ENCODE measurements at regions not wholly inside any gene's neighbourhood (a gene's known extent, or its start where the extent isn't known, plus 50 kb on each side); places are given as distances from the start of the nearest gene placed in this dataset.

DNA sequence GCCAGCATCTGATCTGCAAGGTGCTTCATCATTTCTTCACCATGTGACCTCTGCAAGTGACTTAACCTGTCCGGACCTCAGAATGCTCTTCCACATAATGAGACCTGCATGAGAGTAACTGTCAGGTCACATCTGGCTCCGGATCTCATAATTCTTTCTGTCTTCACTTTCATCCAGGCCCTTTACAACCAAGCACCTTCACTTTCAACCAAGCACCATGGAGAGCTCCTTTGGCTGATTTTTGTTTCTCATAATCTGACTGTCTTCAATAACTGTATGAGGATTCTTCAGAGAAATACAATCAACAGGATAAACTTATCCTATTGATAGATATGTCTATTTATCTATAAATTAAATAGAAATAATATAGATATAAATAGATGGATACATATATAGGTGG lies 148.1 kb downstream of the VCX3A start:
- ChIA-PET POLR2A (no interaction called here), CTCF (no interaction called here)
- Histone ChIP-seq H3K27me3 (ENCODE audit: control insufficient read depth, insufficient read depth, low read length) (no peaks in the 10 kb centered on the region), H3K4me3 (ENCODE audit: low read depth in 2 of 2, low read length in 2 of 2) (no peak overlapping the region), H3K4me1 (ENCODE audit: control insufficient read depth, insufficient read depth, low read length) (no peaks in the 10 kb centered on the region), H3K9me3 (ENCODE audit: control insufficient read depth, insufficient read depth, low read depth, low read length) (no peaks in the 10 kb centered on the region), H3K36me3 (ENCODE audit: control insufficient read depth, insufficient read depth, low read length) (no peaks in the 10 kb centered on the region), H3K27ac (ENCODE audit: low read length) (no peak overlapping the region)
- BruUV-seq (replicated peaks), result no TSS peak
- DNase-seq (ENCODE audit: low read depth, low spot score) (no peak), ATAC-seq (no peak)
- TF ChIP-seq, protein P1, sequence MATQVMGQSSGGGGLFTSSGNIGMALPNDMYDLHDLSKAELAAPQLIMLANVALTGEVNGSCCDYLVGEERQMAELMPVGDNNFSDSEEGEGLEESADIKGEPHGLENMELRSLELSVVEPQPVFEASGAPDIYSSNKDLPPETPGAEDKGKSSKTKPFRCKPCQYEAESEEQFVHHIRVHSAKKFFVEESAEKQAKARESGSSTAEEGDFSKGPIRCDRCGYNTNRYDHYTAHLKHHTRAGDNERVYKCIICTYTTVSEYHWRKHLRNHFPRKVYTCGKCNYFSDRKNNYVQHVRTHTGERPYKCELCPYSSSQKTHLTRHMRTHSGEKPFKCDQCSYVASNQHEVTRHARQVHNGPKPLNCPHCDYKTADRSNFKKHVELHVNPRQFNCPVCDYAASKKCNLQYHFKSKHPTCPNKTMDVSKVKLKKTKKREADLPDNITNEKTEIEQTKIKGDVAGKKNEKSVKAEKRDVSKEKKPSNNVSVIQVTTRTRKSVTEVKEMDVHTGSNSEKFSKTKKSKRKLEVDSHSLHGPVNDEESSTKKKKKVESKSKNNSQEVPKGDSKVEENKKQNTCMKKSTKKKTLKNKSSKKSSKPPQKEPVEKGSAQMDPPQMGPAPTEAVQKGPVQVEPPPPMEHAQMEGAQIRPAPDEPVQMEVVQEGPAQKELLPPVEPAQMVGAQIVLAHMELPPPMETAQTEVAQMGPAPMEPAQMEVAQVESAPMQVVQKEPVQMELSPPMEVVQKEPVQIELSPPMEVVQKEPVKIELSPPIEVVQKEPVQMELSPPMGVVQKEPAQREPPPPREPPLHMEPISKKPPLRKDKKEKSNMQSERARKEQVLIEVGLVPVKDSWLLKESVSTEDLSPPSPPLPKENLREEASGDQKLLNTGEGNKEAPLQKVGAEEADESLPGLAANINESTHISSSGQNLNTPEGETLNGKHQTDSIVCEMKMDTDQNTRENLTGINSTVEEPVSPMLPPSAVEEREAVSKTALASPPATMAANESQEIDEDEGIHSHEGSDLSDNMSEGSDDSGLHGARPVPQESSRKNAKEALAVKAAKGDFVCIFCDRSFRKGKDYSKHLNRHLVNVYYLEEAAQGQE (IDR thresholded peaks at IDR 0.05; ENCODE audit: insufficient read depth in 1 of 2, low read depth in 2 of 2, low read length in 1 of 2), result peak in 1 of 2 experiments; percentile 22; a peak in 1 of 4 replicates
- TF ChIP-seq POLR2AphosphoS5 (IDR thresholded peaks at IDR 0.05; ENCODE audit: low read depth, low read length), result no peak
- in situ Hi-C loops (cut with HindIII; ENCODE audit: low pct_unique_long_range_greater_than_20kb, low sequenced_read_pairs) (no loop called here), intact Hi-C loops (cut with micrococcal nuclease; ENCODE audit: unreplicated experiment) (no loop called here)

DNA sequence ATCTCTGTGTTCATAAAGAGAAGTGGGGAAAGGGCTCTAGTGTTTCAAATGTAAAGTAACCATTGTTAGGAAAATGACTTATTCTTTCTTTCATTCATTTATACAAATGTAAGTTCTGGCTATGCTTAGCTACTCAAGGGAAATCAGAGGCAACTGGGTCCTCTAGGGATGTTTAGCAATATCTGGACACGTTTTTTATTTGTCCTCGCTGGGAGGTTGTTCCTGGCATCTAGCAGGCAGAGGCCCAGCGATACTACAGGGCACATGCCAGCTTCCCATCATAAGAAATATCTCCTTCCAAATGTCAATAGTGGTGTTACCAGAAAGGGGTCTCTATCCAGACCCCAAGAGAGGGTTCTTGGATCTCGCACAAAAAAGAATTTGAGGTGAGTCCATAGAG lies 150.0 kb downstream of the VCX3A start:
- no peaks in the 10 kb centered on the region for H3K36me3 ChIP-seq (ENCODE audit: control insufficient read depth, insufficient read depth, low read length)
- intact Hi-C loops (cut with micrococcal nuclease; ENCODE audit: unreplicated experiment) (no loop called here), in situ Hi-C loops (cut with HindIII; ENCODE audit: low pct_unique_long_range_greater_than_20kb, low sequenced_read_pairs) (no loop called here)
- TF ChIP-seq, protein P2, sequence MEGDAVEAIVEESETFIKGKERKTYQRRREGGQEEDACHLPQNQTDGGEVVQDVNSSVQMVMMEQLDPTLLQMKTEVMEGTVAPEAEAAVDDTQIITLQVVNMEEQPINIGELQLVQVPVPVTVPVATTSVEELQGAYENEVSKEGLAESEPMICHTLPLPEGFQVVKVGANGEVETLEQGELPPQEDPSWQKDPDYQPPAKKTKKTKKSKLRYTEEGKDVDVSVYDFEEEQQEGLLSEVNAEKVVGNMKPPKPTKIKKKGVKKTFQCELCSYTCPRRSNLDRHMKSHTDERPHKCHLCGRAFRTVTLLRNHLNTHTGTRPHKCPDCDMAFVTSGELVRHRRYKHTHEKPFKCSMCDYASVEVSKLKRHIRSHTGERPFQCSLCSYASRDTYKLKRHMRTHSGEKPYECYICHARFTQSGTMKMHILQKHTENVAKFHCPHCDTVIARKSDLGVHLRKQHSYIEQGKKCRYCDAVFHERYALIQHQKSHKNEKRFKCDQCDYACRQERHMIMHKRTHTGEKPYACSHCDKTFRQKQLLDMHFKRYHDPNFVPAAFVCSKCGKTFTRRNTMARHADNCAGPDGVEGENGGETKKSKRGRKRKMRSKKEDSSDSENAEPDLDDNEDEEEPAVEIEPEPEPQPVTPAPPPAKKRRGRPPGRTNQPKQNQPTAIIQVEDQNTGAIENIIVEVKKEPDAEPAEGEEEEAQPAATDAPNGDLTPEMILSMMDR (IDR thresholded peaks at IDR 0.05), result no peak
- TF ChIP-seq, protein P1 (IDR thresholded peaks at IDR 0.05; ENCODE audit: insufficient read depth in 1 of 2, low read depth in 2 of 2, low read length in 1 of 2), result no peak
- no peak for TF ChIP-seq TCF7L2 (IDR thresholded peaks at IDR 0.05; ENCODE audit: low read depth, low read length)
- no peak for TF ChIP-seq POLR2AphosphoS5 (IDR thresholded peaks at IDR 0.05; ENCODE audit: low read depth, low read length)
- no peak for TF ChIP-seq SIN3A (IDR thresholded peaks at IDR 0.05; ENCODE audit: borderline replicate concordance, insufficient read depth, low read depth, low read length)
- CTCF ChIA-PET, result no interaction called here
- BruUV-seq (replicated peaks), result no TSS peak
- POLR2A ChIA-PET, result interaction anchor here (0.5 kb wide), 1 partner anchor 14 kb away, joined by 4 read pairs; no protein-coding TSS in a partner anchor
- H3K27ac ChIP-seq (ENCODE audit: low read length), result no peak overlapping the region
- no peak for DNase-seq (ENCODE audit: low read depth, low spot score)
- H3K4me3 ChIP-seq (ENCODE audit: low read depth in 2 of 2, low read length in 2 of 2), result no peak overlapping the region
- no peaks in the 10 kb centered on the region for H3K9me3 ChIP-seq (ENCODE audit: control insufficient read depth, insufficient read depth, low read depth, low read length)
- H3K4me1 ChIP-seq (ENCODE audit: control insufficient read depth, insufficient read depth, low read length), result no peaks in the 10 kb centered on the region
- no peak for ATAC-seq
- no peaks in the 10 kb centered on the region for H3K27me3 ChIP-seq (ENCODE audit: control insufficient read depth, insufficient read depth, low read length)
